ENCODE measurements at regions not wholly inside any gene's neighbourhood (a gene's known extent, or its start where the extent isn't known, plus 50 kb on each side); places are given as distances from the start of the nearest gene placed in this dataset.

DNA sequence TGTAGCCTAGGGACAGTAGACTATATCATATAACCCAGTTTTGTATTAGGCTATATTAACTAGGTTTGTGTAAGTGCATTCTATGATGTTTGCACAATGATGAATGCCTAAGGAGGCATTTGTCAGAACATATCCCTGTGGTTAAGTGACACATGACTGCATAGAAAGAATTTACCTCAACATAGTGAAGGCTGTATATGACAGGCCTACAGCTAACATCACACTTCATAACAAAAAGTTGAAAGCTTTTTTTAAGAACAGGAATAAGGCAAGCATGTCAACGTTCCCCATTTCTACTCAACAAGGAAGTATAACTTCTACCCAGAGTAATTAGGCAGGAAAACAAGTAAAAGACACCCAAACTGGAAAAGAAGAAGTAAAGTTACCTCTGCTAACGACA is 165.9 kb upstream of the NDST4 start:
- H3K4me3 ChIP-seq (ENCODE audit: insufficient read depth, low read depth, low read length) = no peak overlapping the region
- dilution Hi-C loops (cut with HindIII; ENCODE audit: low sequenced_read_pairs, unreplicated experiment) = no loop called here
- H3K14ac ChIP-seq (replicated peaks; ENCODE audit: low read depth, low read length) = no peak overlapping the region

More for the DNA sequence above, 165.9 kb upstream of the NDST4 start:
- H4K5ac ChIP-seq (ENCODE audit: low read depth, low read length) = no peak overlapping the region
- H3K27ac ChIP-seq (ENCODE audit: insufficient read depth, low read length) = no peak overlapping the region
- H2BK15ac ChIP-seq (ENCODE audit: low read depth, low read length) = no peak overlapping the region
- POLR2A ChIA-PET (ENCODE audit: unreplicated experiment) = no interaction called here
- intact Hi-C loops (cut with micrococcal nuclease) = no loop called here
- DNase-seq (no peak), ATAC-seq (ENCODE audit: low read depth) (no peak)
- no peak overlapping the region for H2AK9ac ChIP-seq (replicated peaks; ENCODE audit: low read depth, low read length, poor library complexity)
- no peak overlapping the region for H3K4me2 ChIP-seq (ENCODE audit: low read depth, low read length)
- H2BK20ac ChIP-seq (ENCODE audit: low read depth, low read length) = no peak overlapping the region
- no peaks in the 10 kb centered on the region; the same call in 1 of the 2 replicates for H3K9me3 ChIP-seq (ENCODE audit: control insufficient read depth, insufficient read depth, low read length)
- H2BK120ac ChIP-seq (ENCODE audit: low read depth, low read length) = no peak overlapping the region
- H3K56ac ChIP-seq (ENCODE audit: extremely low read depth, insufficient read depth, low read length) = no peak overlapping the region
- no peaks in the 10 kb centered on the region for H3K27me3 ChIP-seq (ENCODE audit: control insufficient read depth, insufficient read depth, low read length)
- no peaks in the 10 kb centered on the region for H3K36me3 ChIP-seq (ENCODE audit: control insufficient read depth, insufficient read depth, low read length)
- H4K20me1 ChIP-seq (ENCODE audit: insufficient read depth, low read length) = no peaks in the 10 kb centered on the region
- H3K18ac ChIP-seq (ENCODE audit: low read depth, low read length) = no peak overlapping the region
- H4K8ac ChIP-seq (ENCODE audit: low read depth in 2 of 2, low read length in 2 of 2) = no peak overlapping the region
- H2BK5ac ChIP-seq (ENCODE audit: low read depth, low read length, poor library complexity, severe bottlenecking) = no peak overlapping the region
- no peaks in the 10 kb centered on the region for H3K4me1 ChIP-seq (ENCODE audit: control insufficient read depth, insufficient read depth, low read length)
- H3K23ac ChIP-seq (ENCODE audit: low read depth, low read length) = no peak overlapping the region
- H3K79me1 ChIP-seq (ENCODE audit: low read depth in 1 of 2, low read length in 2 of 2) = no peaks in the 10 kb centered on the region
- H3K9me1 ChIP-seq (ENCODE audit: insufficient read depth, low read length) = no peaks in the 10 kb centered on the region
- no peak overlapping the region for H2AFZ ChIP-seq (replicated peaks; ENCODE audit: low read length, poor library complexity)
- CTCF ChIA-PET = no interaction called here
- H4K91ac ChIP-seq (ENCODE audit: insufficient read depth, low read depth, low read length) = no peak overlapping the region
- TF ChIP-seq POLR2A (IDR thresholded peaks at IDR 0.05; ENCODE audit: low read depth, low read length) (no peak), CEBPB (IDR thresholded peaks at IDR 0.05; ENCODE audit: low read depth, low read length) (no peak), RFX5 (IDR thresholded peaks at IDR 0.05; ENCODE audit: low read depth, low read length) (no peak)
- TF ChIP-seq, protein P1, sequence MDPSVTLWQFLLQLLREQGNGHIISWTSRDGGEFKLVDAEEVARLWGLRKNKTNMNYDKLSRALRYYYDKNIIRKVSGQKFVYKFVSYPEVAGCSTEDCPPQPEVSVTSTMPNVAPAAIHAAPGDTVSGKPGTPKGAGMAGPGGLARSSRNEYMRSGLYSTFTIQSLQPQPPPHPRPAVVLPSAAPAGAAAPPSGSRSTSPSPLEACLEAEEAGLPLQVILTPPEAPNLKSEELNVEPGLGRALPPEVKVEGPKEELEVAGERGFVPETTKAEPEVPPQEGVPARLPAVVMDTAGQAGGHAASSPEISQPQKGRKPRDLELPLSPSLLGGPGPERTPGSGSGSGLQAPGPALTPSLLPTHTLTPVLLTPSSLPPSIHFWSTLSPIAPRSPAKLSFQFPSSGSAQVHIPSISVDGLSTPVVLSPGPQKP (IDR thresholded peaks at IDR 0.05; ENCODE audit: borderline replicate concordance, low read depth, low read length) = no peak
- no TSS peak for BruUV-seq (replicated peaks)
- H3K9ac ChIP-seq (ENCODE audit: low read depth, low read length) = no peak overlapping the region
- no CpG with 5 or more reads among the region's 2 CpGs for WGBS, 2 experiments (ENCODE audit: extremely low coverage in 2 of 2, insufficient read length in 1 of 2)
- H3K4ac ChIP-seq (ENCODE audit: low read depth, low read length) = no peak overlapping the region
- no peak overlapping the region for H2AK5ac ChIP-seq (ENCODE audit: low read depth, low read length)
- in situ Hi-C loops (cut with MboI; ENCODE audit: low sequenced_read_pairs) = no loop called here

Data from IMR-90 (cell line).